ENCODE measurements at regions not wholly inside any gene's neighbourhood (a gene's known extent, or its start where the extent isn't known, plus 50 kb on each side); places are given as distances from the start of the nearest gene placed in this dataset.

- H3K9me3 ChIP-seq (ENCODE audit: control insufficient read depth, low read depth, low read length), result no peaks in the 10 kb centered on the region
- DNase-seq (ENCODE audit: low read depth, low spot score), result no peak
- dilution Hi-C loops (cut with MboI; ENCODE audit: extremely low pct_ligation_motif_present, low sequenced_read_pairs), result no loop called here
- FAIRE-seq, result no peak
- no peaks in the 10 kb centered on the region for H3K36me3 ChIP-seq (ENCODE audit: control insufficient read depth in 2 of 2, extremely low read depth in 1 of 2, insufficient read depth in 2 of 2, low read length in 2 of 2)
- no peak overlapping the region for H3K4me3 ChIP-seq (ENCODE audit: control insufficient read depth in 2 of 3, extremely low read depth in 1 of 3, insufficient read depth in 2 of 3, low read depth in 1 of 3, low read length in 3 of 3)
- H3K9me1 ChIP-seq (ENCODE audit: control insufficient read depth, extremely low read depth, insufficient read depth, low read length), result no peaks in the 10 kb centered on the region
- no peak overlapping the region for H2AFZ ChIP-seq (ENCODE audit: control insufficient read depth, low read length)
- no peaks in the 10 kb centered on the region for H3K79me2 ChIP-seq (ENCODE audit: control insufficient read depth, insufficient read depth, low read length)
- H3K27ac ChIP-seq (ENCODE audit: control insufficient read depth, insufficient read depth, low read length), result no peak overlapping the region
- H3K4me1 ChIP-seq (ENCODE audit: control insufficient read depth, extremely low read depth, insufficient read depth, low read length), result no peaks in the 10 kb centered on the region
- TF ChIP-seq CTCF (optimal IDR thresholded peaks at IDR 0.05 in 1 of 3, IDR thresholded peaks at IDR 0.05 in 1 of 3, conservative IDR thresholded peaks at IDR 0.05 in 1 of 3; ENCODE audit: extremely low read depth in 1 of 3, insufficient read depth in 2 of 3, low read length in 3 of 3), result no peak
- TF ChIP-seq EZH2 (IDR thresholded peaks at IDR 0.05; ENCODE audit: low read length), result no peak
- no peaks in the 10 kb centered on the region for H3K27me3 ChIP-seq (ENCODE audit: control insufficient read depth, extremely low read depth, insufficient read depth, low read length)
- H3K4me2 ChIP-seq (ENCODE audit: control insufficient read depth, extremely low read depth, insufficient read depth, low read depth, low read length), result no peak overlapping the region
- no peaks in the 10 kb centered on the region for H4K20me1 ChIP-seq (ENCODE audit: control insufficient read depth, extremely low read depth, insufficient read depth, low read length)
- no peak overlapping the region for H3K9ac ChIP-seq (ENCODE audit: control insufficient read depth, extremely low read depth, insufficient read depth, low read length)
Observed at GRCh38 chrX:124860736-124861135, 458.9 kb upstream of the TEX13C start.

GRCh38 chrX:124862301-124862700, 457.4 kb upstream of the TEX13C start:
- H3K79me2 ChIP-seq (ENCODE audit: control insufficient read depth, insufficient read depth, low read length), result no peaks in the 10 kb centered on the region
- no peak overlapping the region for H3K9ac ChIP-seq (ENCODE audit: control insufficient read depth, extremely low read depth, insufficient read depth, low read length)
- no peak overlapping the region for H2AFZ ChIP-seq (ENCODE audit: control insufficient read depth, low read length)
- H4K20me1 ChIP-seq (ENCODE audit: control insufficient read depth, extremely low read depth, insufficient read depth, low read length), result no peaks in the 10 kb centered on the region
- no peaks in the 10 kb centered on the region for H3K9me3 ChIP-seq (ENCODE audit: control insufficient read depth, low read depth, low read length)
- H3K9me1 ChIP-seq (ENCODE audit: control insufficient read depth, extremely low read depth, insufficient read depth, low read length), result no peaks in the 10 kb centered on the region
- DNase-seq (ENCODE audit: low read depth, low spot score) (no peak), FAIRE-seq (no peak)
- TF ChIP-seq CTCF (optimal IDR thresholded peaks at IDR 0.05 in 1 of 3, IDR thresholded peaks at IDR 0.05 in 1 of 3, conservative IDR thresholded peaks at IDR 0.05 in 1 of 3; ENCODE audit: extremely low read depth in 1 of 3, insufficient read depth in 2 of 3, low read length in 3 of 3), result no peak
- no peak for TF ChIP-seq EZH2 (IDR thresholded peaks at IDR 0.05; ENCODE audit: low read length)
- no peaks in the 10 kb centered on the region for H3K27me3 ChIP-seq (ENCODE audit: control insufficient read depth, extremely low read depth, insufficient read depth, low read length)
- H3K4me3 ChIP-seq (ENCODE audit: control insufficient read depth in 2 of 3, extremely low read depth in 1 of 3, insufficient read depth in 2 of 3, low read depth in 1 of 3, low read length in 3 of 3), result no peak overlapping the region
- dilution Hi-C loops (cut with MboI; ENCODE audit: extremely low pct_ligation_motif_present, low sequenced_read_pairs), result no loop called here
- no peaks in the 10 kb centered on the region for H3K4me1 ChIP-seq (ENCODE audit: control insufficient read depth, extremely low read depth, insufficient read depth, low read length)
- H3K4me2 ChIP-seq (ENCODE audit: control insufficient read depth, extremely low read depth, insufficient read depth, low read depth, low read length), result no peak overlapping the region
- no peak overlapping the region for H3K27ac ChIP-seq (ENCODE audit: control insufficient read depth, insufficient read depth, low read length)
- no peaks in the 10 kb centered on the region for H3K36me3 ChIP-seq (ENCODE audit: control insufficient read depth in 2 of 2, extremely low read depth in 1 of 2, insufficient read depth in 2 of 2, low read length in 2 of 2)
